Dermis blood vessel endothelial cell (primary cell): ENCODE measurements at regions not wholly inside any gene's neighbourhood (a gene's known extent, or its start where the extent isn't known, plus 50 kb on each side); places are given as distances from the start of the nearest gene placed in this dataset.

ENCODE experiments used
- DNase-seq: peaks from one replicate; pipeline ENCODE4 v3.0.0; 2010

DNA sequence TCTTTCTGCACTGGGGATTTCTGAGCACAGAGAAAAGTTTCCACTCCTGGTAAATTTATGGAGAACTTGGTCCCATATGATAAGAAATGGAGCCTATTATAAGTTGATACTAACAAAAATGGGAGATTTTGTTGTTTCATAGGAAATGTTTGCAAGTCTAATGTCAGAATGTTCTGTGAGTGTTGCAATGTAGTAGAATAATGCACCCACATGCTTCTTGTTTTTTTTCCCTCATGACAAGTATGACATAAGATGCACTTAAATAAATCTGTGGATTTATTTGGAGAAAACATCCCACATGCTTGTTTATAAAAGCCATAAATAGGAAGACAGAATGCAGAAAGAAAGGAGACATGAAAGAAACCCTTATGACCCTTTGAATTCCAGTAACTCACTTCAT is 50.8 kb upstream of the KCNJ6 start:
- no peak for DNase-seq

DNA sequence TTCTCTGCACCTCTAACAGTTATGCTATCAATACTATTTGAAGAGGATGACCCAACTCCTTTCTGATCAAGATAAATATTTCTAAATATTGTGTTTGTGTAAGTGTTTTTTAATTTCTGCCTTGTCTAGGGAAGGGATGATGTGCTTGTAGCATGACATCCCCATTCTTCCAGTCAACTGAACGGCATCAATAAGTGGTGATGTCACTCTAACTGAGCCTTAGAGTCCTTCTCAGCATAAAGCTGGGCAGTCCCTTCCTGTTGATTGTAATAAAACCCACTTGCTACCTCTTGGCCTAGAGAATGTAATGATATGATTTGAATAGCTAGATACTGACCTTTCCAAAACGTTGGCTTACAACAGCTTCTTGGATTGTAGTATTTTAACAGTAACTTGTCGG is 52.5 kb upstream of the KCNJ6 start:
- no peak for DNase-seq

DNA sequence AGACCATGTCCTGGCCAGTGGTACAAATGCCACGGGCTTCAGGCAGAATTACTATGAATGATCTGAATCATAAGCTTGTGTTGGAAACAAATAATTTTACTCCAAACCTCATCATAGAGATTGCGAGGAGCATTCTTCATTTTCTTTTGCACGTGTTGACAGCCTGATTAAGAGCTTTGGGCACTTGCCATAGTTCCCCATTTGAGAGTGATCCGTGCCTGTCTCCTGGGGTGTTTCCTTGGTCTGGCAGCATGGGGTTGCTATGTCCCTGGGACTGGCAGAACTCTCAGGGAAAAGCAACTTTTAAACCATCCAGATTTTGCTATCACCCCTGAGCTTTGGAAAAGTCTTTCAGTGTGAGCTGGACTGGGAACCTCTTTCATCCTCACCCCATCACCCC is 54.3 kb upstream of the KCNJ6 start:
- DNase-seq: no peak

DNA sequence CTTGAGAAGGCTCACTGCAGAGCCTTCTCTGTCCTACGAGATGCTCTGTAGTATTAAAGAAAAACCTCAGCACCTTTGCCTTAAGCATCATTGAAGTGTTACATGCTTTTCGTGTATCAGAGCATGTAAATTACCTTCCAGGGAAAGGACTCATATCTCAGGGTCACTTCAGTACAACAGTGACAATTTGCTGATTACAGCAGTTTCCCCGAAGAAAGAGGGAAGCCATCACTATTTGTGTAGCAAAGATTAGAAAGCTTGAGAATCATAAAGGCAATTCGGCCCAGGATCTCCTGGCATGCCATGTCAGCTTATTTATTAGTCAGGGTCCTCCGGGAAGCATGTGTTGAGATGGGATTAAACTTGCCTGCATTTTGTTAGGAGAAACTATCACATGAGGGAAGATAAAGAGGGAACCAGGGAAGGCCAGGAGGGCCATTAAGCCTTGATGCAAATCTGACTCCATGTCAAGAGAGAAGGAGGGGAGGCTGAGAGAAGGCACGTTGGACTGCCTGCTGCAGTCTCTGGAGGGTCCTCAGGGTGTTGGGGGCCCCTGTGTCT is 55.2 kb upstream of the KCNJ6 start:
- DNase-seq: no peak

DNA sequence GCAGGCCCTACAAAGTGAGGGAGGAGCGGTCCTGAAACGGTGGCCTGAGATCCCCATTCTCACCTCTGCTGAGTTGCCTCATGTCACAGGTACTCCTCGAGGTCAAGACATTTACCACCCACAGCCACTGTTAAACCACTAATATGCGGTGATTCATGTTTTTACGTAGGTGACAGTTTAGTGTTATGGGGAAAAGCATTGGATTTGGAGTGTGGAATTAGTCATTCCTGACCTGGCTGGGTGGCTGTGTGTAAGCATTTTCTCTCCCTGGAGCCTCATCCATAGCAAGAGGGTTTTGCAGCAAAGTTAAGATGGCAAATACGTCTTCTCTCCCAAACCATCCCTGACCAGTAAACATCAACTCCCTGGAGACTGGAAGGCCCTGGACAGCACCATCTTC is 57.8 kb upstream of the KCNJ6 start:
- DNase-seq: no peak

DNA sequence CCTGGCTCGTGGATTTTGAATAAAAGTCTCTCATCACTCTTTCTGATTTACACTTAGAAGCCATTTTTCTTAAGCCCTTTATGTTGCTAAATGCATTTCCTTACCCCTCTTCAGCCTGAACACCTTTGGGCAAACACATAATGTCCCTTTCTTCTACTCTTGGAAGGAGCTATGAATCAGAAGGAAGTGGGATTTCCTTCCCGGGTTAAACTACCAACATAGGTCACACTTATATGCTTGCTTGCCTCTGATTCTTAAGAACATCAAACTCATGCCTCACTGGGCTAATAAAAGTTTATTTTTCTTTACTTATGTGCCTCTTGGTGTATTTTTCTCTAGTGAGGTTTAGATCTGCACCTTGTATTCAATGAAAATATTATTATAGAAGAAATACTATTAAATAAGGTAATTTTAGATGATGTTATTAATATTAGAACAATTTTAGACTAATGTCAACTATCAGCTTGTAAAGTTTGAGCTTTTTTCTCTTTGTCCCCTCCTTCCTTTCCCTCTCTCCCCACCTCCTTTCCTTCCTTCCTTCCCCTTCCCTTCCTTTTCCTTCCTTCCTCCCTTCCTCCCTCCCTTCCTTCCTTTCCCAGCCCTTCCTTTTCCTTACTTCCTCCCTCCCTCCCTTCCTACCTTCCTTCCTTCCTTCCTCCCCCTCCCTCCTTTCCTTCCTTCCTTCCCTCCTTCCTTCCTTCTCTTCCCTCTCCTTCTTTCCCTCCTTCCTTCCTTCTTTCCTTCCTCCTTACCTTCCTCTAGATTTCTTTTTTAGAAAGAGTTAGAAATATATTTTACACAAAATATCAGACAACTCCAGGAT is 66.5 kb upstream of the KCNJ6 start:
- no peak for DNase-seq

DNA sequence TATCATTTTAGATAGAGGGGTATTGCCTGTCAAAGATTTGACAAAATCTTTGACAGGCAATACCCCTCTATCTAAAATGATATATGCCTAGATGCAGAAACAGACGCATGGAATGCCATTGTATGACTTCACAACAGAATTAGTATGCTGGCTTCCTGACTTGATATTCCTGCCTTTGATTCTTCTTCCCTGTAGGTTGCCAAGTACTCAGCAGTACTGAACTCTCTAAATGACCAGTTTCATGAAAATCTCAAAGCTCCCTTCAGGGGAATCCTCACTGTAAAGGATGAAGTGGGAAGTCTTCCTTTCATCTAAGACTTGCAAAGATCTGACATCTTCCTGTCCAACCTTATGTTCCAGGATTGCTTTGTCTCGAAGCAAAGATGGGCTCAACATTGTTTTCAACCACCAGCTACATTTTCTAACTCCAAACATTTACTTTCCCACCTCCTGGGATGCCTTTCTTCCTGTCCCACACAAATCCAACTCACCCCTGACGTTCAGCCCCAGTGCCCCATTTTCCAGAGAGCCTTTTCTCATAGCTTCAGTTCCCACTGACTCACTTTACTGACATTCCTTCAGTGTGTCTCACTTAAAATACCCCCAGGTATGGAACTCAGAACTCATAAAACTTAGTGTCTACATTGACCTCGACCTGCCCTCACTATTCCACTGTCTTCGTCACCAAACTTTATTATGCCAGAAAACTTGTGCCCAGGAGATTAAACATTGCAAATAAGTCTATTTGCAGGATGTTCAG is 67.3 kb upstream of the KCNJ6 start:
- DNase-seq: no peak

DNA sequence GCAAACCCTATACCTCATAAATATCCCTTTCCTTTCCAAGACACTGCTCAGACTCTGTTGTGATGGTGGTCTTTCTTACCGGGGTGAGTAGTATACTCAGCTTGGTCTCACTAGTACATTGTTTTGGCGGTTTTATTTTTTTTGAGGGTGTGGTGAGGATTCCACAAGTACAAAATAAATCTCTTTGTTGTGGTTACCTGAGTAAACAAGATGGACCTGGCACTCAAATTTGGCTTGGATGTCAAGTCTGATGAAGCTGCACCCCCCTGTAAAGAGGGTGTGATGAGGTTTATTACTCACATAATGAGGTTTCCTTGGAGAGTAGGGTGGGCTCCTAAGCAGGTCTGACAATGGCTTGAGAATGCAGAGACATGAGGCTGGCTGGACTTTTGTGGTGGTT is 68.2 kb upstream of the KCNJ6 start:
- no peak for DNase-seq

DNA sequence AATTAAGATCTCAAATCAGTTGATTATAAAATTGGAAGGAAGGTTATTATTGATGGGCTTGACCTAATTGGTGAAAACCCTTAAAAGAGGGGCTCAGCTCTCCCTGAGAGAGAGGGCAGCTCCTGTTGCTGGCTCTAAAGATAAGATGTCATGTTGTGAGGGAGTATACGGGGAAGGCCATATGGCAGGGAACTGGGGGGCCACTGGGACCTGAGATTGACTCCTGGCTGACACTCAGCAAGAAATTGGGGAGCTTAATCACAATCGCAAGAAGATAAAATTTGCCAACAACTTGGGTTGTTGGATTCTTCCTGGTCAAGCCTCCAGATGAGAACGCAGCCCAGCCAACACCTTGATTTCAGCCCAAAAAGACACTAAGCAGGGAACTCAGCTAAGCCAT is 69.7 kb upstream of the KCNJ6 start:
- DNase-seq: no peak

DNA sequence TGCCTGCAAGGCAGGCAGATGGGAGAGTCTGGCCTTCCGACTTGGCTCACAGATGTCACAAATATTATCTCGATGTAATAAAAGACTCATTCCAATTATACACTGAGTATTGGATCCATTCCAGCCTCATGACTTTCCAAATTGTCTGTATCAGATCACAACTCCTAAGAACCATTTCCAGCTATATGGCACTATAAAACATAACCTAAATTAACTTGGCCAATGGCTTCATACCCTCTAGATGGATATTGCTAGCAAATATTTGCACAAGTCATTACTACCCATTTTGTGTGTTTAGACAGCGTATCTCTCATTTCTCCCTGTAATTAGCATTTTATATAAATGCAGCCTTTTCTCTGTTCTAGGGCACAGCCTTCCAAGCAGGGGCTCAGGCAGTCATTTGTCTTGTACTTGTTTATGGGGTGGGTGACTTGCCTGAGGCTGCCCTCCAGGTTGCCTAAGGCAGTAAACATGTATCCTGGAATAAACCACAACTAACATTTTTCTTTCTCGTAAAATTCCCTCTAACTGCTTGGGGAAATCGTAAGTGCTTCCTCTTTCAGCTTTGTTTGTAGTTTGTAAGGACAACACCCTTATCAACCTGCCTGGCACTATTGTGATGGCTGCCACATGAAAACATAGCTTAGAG is 70.6 kb upstream of the KCNJ6 start:
- no peak for DNase-seq

DNA sequence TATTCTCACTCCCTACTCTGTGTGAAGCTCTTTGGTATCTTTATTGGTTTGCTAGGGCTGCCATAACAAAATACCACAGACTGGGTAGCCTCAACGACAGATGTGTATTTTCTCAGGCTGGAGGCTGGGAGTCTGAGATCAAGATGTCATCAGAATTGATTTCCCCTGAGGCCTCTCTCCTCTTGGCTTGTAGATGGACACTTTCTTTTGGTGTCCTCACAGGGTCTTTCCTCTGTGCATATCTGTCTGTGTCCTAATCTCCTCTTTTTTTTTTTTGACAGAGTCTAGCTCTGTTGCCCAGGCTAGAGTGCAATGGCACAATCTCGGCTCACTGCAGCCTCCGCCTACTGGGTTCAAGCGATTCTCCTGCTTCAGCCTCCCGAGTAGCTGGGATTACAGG is 71.4 kb upstream of the KCNJ6 start:
- DNase-seq: no peak

DNA sequence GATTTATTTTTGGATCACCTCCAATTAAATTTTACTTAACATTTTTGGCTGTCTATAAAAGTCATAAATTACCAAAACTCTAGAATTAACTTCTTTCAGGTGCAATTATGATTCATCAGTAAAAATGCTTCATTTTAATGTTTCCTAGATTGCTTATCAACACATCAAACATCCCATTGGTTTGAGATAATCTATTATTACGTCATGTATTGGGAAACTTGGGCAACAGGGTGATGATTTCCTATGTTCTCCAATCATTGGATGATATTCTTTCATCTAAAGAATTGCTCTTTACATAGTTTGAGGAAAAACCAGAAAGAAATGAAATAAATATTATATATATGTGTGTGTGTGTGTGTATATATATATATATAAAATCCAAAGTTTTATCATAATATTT is 76.8 kb upstream of the KCNJ6 start:
- no peak for DNase-seq

DNA sequence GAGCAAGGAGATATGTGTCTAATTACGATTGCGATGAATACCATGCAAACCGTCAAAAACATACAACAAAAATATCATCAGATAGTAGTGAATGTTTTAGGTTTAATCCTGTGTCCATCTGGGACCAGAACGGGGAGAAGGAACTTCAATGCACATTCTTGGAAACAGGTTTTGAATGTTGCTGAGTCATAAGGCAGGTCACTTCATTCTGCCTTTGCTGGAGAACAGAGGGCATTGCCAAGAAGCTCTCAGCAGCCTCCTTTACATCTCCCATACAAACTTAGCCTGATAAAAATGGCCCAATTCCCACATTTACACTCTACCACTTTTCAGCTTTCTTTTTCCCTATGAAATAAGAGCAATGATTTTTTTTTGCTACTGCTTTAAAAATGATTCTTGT is 78.0 kb upstream of the KCNJ6 start:
- DNase-seq: no peak

DNA sequence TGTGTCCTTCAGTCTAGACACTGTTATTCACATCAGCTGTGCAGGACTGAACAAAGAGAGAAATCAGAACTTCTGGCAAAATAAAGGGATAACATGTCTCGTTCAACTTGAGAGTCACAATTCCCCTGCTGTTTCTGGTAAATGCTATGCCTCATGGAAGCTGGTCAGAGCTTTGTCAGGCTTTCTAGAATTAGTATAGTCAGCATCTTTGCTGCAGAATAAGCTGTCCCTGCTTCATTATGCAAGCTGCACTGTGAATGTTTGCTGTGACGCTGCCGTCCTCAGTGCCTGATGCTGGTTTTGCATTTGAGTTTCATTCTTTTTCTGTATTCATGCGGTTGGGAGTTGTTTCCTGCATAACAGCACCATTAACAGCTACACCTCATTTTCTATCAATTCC is 96.4 kb upstream of the KCNJ6 start:
- DNase-seq: no peak

DNA sequence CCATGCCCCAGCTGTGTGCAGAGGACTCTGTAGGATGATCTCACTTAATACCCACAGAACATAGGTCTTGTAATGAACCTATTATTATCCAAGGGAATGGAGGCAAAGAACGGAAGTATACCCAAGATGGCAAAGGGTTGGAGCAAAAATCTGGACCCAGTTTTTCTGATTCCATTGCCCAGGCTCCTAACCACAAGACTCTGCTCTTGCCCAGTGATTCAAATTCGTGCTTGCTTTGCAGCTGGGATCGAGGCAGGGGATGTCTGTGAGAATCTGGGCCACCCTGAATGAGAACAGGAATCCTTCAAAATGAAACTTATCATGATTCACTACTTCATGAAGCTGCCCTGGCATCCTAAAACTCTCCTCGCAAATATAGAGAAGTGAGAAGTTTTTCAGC is 97.5 kb upstream of the KCNJ6 start:
- DNase-seq: no peak

DNA sequence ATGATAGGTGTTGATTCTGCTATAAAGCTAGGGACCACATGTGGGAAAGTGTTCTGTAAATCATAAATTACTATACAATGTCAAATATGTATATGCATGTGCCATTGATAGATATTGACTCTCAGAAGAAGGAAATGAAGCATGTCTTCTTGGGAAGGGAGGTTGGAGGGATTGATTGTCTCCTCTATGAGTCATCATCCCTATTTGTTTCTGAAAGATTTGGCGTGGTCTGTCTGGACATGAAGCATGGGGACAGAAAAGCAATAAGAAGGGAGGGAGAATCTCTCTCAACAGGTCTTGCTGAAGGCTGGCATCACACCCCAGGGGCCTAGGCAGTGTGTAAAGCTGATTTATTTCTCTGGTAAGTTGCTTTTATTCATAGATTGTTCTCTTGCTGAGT is 98.0 kb upstream of the KCNJ6 start:
- no peak for DNase-seq

DNA sequence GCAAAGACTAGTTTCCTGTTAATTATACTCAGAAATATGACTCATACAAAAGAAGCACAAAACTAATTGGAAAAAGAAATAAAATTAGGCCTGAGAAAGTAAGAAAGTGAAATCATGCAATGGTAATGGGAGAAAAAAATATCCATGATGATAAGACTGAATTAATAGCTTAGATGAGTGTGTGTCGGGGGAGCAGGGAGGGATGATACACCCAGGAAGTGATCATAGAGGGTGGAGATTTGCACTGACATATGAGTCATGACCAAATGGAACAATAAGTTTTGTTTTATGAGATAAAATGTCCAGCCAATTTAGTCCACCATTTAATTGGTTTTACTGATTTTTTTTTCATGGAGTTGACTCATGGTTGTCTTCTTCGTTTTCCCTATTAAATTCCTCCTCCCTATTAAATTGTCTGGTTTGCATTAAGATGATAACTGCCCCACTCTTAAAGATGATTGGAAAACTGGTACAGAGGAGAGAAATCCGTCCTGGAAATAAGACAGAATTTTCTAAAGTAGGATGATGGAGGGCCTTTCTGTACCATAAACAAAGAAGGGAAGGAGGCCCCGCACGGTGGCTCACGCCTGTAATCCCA is 111.7 kb upstream of the KCNJ6 start:
- DNase-seq: peak; percentile 3

DNA sequence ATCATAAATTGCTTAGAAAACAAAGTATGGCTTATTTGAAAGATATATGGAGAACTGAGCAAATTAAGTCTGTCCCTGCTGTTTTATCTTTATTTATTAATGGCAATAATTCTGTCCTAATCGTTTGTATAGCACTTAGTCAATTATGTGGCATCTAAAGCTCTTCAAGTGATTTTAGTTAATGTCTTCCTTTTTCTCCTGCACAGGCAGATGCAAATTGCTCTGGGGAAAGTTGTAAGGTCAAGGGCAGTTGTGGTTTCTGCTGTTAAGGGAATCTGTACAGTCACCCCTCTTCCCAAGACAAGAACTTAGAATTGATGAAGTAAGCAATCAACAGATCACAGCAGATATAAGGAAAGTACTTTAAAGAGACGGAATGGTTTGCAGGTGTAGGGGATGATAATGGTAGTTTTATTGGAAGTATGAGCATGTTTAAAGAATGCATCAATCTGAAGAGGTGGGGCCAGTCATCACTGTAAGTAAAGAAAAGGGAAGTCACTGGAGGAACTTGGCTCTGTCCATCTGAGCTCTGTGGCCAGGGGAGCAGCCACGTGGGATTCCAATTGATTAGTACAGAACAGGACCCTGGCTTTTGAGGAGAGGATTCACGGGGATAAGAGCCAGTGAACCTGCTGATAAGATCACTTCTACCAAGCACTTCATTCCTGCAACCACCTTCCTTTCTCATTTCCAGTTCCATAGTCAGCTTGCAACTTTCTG is 116.0 kb upstream of the KCNJ6 start:
- no peak for DNase-seq

DNA sequence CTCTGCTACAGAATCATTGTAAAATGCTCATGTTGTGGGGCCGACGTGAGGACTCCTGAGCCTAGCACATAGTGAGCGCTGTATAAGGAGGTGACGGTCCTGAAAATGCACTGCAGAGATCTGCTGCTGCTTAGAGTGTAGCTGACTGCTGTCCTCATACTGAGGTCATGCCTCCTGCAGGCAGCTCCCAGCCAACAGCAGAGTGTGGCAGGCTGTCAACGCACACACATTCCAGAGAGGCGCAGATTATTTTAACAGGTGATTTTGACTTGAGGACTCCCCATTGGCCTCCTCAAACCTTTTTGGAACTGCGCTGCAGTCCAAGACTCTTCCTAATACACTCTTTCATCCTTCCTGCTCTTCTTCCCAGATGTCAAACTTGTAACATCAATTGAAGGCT is 119.8 kb upstream of the KCNJ6 start:
- no peak for DNase-seq

DNA sequence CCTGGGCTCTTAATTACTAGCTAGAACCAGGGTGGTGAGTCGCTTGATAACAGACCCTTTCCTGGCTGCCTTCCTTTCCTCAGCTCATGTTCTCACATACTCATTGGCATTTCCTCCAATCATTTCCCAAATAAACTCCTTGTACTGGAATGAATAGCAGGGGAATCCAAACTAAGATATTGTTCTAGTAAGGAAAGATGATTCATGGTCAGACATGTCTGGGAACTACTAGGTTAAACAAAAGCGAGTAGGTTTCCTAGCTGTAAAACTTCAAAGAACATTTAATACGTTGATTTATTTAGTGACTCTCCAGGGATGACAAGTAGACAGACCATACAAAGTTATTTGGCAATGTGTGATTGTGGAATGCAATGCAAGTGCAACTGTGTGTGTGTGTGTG is 121.2 kb upstream of the KCNJ6 start:
- peak; percentile 74 for DNase-seq

DNA sequence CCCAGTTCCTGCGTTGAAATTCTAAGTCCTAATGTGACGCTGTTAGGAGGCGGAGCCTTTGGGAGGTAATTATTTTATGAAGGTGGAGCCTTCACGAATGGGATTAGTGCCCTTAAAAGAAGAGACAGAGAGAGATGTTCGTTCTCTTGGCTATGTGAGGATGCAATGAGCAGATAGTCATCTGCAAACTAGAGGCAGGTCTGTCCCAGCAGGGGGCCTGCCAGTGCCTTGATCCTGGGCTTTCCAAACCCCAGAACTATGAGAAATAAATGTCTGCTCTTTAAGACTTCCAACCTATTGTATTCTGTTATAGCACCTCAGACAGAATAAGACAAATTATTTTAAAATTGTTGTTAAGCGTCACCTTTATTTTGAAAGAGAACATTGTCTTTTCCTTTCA is 123.1 kb upstream of the KCNJ6 start:
- no peak for DNase-seq

DNA sequence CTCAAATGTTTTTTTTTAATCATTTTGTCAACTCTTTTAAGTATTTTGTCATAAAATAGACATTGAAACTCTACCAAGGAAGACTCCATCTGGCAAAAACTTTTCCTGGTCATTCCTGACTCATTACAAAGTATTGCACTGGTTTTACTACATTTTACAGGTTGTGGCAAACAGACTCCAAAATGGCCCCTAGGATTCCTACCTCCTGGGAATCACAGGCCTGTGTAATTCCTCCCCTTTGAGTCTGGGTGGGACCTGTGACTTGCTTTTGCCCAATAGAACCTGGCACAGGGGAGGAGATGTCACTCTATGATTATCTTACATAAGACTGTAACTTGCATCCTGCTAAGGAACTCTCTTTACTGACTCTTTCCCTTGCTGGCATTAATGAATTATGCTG is 123.6 kb upstream of the KCNJ6 start:
- no peak for DNase-seq

DNA sequence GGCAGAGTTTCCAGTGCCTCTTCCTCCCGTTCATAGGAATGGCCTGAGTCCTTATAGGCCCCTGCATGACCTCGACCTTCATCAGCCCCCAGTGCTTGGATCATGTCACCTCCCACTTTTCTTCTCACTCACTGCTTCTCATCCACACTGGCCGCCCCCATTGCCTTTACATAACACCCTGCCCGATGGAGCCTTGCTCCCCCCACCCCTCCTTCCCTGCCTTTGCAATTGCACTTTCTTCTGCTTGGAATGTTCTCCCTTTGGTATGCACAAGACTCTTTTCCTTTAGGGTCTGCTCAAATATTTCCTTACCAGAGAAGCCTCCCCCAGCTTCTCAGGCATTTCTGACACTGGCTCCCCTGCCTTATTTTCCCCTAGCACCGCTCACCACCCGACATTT is 125.2 kb upstream of the KCNJ6 start:
- DNase-seq: no peak
